ENCODE measurements at regions not wholly inside any gene's neighbourhood (a gene's known extent, or its start where the extent isn't known, plus 50 kb on each side); places are given as distances from the start of the nearest gene placed in this dataset.
"Not testable (repeated sequence)": the region's sequence is repeated elsewhere in the genome, so short reads cannot be mapped to it uniquely, and the experiment has no call there.

DNA sequence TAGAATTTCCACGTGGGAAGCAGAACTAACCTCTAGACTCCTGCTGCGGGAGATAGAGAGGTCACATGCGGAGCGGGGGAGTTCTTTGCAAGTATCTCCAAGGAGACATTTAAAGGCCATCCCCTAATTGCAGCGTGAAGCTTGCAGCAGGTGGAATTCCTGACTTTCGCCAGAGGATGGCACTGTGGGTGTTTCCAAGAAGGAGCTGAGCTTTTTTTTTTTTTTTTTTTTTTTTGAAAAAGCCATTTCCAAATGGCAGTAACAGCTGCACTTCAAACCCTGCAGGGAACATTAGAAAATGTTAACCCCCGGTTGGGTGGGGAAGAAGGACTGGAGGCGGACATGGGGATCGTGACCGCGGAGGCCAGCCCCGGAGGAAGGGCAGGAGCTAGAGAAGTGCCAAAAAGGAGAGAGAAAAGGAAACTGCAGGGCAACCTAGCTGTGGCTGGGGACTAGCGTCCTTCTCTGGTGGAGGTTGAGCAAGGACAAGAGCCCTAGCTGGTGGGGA, 487.7 kb downstream of the TYW1 start:
- no peak for FAIRE-seq

DNA sequence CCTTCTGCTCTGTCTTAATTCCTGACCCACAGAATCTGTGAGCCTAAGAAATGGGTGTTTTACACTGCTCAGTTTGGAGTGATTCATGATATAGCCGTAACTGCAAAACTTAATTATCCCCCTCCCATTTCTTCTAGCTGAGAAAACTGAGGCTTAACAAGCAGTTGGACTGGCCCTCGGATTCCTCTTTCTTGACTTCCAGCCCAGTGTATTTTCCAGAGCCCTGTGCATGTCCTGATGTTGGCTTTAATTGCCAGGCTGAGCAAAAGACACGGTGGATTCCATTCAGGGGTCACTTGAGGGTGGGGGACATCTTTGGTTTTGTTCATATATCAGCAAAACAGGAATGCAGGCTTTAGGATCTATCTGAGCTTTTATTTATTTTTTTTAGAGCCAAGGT, 489.8 kb downstream of the TYW1 start:
- FAIRE-seq = no peak

DNA sequence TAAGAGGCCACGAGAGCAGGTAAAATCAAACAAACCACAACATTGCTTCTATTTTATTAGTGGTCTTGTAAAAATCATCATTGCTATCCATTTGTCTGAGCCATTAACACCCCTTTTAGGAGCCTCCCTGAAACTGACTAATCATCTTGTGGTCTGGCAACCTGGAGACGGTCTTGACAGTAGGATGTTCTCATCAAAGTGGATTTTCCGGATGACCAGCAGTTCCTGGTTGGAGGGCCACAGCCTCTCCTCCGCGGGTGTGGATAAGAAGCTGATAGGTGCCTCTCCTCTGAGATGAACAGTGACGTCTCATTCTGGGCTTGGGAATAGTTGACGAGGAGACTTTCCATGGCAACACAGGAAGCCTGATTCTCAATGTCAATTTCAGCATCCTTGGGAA, 490.7 kb downstream of the TYW1 start:
- no peak for FAIRE-seq

DNA sequence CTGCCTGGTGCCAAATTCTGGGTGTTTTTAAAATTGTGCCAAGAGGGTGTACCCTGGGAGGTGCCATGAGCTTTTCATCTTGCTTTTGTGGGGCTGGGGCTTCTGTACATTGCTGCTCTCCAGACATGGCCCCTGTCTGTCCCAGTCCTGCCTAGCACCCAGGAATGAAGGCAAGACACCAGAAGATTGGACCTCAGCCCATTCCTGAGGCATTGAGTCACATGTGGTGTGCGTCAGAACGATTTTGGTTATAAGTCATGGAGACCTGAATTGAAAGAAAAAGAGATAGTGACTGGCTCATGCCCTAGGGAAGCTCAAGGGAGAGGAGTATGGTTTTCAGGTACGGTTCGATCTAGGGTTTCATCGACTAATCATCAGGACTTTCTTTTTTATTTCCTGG, 493.2 kb downstream of the TYW1 start:
- no peak for FAIRE-seq

DNA sequence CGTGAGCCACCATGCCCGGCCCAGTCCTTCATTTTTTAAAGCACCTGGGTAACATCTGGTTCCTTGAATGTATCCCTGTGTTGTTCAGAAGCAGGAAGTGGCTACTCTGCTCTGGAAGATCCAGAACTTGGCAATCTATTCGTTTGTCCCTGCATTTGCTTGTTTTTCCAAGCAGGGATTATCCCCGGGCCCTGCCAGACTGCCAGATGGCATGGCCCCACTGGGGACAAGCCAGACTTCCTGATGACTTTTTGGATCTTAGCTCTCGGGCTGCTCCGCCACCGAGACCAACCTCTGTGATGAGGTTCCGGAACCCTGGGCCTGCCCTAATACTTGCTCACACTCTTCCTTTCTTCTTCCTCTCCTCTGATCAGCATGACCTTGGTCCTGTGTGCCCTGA, 496.7 kb downstream of the TYW1 start:
- no peak for FAIRE-seq

DNA sequence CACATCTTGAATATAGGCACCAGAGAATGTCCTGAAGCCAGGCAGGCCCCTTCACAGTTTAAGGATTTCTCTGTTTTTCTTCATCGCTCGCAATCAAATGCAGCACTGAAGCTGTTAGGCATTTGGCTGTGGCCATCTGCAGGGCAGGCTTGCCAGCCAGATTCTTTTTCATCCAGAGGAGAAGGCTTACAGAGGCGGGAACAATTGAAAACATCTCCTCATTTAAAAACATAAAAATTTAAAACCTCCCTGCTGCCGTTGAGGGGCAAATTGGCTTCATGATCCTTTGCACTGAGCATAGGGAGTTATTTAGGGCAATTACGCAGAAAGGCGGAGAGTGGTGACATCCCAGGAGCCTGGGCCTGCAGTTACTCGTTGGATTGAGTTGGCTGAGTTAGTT, 500.0 kb downstream of the TYW1 start:
- FAIRE-seq = no peak

DNA sequence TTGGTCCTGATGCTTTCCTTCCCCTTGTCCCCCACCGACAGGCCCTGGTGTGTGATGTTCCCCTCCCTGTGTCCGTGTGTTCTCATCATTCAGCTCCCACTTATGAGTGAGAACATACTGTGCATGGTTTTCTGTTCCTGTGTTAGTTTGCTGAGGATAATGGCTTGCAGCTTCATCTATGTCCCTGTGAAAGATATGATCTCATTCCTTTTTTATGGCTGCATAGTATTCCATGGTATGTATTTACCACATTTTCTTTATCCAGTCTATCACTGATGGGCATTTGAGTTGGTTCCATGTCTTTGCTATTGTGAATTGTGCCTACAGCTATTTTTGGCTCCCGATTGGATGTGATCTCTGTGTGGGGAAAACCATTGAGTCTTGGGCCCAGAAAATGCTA, 501.3 kb downstream of the TYW1 start:
- not testable (repeated sequence) for FAIRE-seq

DNA sequence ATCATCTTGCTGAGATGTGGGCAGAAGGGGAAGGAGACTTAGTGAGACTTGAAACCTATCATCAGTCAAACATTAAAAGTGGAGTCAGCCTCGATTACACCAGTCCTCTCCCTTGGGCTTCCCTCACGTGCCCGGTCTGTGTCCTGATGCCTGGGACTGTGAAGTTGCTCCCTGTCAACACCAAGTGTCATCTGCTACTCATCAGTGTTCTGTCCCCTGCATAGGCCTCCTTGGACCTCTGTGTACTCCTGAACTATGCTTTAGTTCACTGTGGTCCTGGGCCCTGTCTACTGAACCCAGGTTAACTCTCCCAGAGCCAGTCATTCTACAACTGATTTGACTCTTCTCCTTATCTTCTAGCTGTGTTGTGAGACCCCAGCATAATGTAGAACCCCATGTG, 506.3 kb downstream of the TYW1 start:
- FAIRE-seq = no peak

DNA sequence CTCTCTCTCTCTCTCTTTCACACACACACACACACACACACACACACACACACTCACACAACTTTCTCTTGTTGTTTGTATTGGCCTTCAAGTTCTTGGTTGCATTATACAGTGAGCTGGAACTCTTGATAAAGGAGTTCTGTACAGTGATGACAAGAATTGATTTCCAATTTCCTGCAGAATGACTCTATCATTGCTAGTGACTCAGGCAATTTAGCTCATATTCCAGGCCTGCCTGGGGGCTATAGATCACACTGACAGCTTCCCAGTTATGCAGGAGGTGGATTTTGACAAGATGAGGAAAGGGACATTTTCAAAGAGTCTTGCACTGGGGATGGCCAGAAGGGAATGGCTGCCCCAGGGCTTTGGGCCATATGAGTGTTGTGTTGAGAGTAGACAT, 508.8 kb downstream of the TYW1 start:
- no peak for FAIRE-seq

DNA sequence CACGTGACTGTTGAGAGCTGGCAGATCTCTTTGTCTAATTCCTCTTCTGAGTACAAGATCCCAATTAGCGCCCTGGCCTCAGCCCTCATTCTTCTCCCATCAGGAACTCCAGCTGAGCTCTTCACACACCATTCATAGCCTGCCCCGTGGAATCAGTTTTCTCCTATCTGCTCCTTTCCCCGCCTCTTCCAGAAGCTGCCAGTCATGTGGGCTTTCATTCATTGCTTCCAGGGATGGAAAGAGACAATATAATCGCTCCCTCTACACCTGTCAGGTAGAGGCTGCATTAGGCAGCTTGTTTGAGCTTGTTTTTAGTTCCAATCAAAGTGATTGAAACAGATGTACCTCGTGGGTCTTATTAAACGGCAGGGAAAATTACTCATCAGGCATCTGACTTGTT, 515.8 kb downstream of the TYW1 start:
- no peak for FAIRE-seq

DNA sequence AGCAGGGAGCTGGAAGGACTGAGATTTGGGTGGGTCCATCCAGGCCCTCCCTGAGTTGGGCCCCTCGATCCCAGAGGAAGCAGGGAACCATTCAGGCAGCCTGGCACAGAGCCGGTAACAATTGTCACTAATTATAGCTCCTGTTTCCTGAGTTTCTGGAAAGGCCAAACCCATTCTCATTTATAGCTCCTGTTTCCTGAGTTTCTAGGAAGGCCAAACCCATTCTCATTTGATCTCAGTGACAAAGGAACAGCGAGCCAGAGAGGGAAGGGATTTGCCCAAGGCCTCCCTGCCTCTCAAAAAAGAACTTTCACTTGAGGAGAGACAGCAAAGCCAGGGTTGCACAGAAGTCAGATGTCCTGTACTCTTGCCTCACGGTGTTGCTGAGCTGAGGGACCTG, 521.9 kb downstream of the TYW1 start:
- FAIRE-seq = no peak

DNA sequence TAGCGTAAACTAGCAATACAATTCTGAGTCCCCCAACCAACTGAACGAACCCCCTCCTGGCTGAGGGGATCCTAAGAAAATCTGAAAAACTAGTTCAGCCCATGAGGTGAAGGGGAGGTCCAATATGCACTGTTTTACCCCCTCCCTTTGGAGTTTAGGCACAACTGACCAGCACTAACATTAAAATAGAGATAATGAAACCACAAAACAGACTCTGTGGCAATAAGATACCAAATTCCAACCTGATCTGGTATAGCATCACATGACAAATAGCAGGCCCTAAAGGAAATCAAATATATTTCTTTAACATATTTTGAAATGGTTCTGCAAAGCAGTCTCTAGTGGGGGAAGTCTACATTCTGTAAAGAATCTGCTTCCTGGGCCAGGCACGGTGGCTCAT, 522.5 kb downstream of the TYW1 start:
- FAIRE-seq = no peak

DNA sequence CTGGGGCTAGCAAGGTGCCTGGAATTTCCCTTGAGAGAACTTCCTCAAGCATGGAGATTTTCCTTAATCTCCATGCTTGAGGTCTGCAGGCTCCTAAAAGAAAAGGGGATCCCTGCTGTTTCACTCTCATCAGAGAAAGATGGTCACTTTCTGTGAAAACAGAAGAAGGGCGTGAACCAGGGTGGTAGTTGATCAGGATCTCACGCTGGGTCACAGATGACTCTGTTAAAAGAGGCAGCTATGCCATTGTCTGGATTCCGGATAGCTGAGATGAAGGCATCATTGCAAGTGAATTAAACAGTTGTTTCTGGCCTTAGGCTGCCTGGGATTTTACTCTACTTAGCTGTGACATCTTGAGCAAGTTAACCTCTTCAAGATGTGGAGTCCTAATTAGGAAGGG, 525.9 kb downstream of the TYW1 start:
- no peak for FAIRE-seq

DNA sequence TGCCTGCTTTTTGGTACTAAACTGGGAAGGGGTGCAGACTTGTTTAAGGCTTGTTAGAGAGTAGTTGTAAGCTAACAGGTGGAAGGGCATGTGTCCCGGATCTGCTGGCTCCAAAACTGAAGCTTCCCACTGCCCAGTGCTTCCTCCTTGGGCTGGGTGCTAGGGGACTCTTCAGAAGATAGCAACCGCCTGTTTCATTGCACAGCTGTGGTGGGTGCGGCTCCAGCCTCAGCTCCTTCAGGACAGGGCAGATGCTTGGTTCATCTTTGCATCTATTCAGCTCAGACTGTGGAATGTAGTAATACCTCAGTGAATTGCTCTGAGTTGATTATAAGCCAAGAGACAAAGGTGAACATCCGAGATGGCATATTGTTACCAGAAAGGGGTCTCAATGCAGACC, 527.1 kb downstream of the TYW1 start:
- no peak for FAIRE-seq

DNA sequence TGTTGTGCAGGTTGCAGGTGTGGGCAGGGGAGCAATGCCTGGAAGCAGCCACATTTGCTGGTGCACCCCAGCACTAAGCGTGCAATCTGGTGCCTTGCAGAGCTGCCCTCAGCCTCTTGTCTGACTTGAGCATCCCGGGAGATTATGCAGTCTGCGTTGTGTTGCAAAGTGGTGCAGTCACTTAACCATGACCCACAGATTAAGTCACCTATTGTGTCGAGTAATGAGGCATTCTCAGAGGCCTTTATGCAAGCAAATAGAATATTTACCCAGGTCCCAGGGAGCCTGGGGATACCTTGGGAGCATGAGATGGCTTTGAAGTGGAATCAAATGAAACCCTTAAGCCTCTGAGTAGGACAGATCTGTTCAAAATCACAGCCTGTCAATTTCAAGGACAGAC, 529.0 kb downstream of the TYW1 start:
- FAIRE-seq = no peak

DNA sequence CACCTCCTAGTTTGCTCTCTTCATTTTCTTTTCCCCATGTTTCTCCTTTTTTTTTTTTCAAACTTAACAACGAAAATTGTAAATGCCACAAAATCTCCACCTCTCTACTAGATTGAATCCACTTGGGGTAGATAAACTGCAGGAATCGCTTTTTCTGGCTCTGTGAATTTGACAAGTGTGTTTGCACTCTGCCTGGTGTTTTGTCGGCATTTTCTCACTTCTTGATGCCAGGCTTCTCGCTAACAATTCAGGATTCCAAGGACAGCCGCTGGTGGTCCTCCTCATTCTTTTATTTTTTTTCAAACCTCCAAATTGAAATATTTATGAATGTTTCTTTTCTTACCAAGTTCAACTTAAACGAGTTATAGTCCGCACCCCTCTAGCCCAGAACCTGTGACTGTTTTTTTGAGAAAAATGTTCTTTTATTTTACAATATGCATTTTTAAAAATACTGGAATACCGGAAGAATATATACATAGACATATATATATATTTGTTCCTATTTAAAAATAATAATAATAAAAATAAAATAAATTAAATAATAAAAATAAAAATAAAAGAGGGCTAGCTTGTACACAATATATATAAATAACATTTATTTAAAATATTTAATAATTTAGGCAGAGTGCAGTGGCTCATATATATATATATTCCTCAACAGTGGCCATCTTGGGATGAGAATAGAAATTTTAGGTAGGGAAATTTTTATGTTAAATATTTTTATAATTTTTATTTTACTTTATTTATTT, 538.8 kb downstream of the TYW1 start:
- no peak for FAIRE-seq

DNA sequence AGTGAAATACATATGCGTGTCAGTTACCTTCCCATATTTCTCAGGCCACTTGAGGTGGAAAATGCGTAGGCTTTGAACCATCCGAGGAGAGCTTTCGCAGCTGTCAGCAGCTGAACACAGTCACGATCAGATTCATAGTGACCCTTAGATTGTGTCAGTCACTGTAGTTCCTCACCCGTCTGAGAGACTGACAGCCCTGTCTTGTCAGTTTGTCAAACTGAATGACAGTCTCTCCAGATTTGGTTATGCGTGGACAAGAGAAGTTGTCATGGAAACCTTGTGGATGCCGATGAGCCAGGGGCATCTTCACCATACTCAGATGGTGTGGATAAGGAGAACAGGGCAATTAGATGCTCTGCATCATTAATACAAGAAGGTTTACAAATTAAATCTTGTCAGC, 546.3 kb downstream of the TYW1 start:
- FAIRE-seq = no peak

DNA sequence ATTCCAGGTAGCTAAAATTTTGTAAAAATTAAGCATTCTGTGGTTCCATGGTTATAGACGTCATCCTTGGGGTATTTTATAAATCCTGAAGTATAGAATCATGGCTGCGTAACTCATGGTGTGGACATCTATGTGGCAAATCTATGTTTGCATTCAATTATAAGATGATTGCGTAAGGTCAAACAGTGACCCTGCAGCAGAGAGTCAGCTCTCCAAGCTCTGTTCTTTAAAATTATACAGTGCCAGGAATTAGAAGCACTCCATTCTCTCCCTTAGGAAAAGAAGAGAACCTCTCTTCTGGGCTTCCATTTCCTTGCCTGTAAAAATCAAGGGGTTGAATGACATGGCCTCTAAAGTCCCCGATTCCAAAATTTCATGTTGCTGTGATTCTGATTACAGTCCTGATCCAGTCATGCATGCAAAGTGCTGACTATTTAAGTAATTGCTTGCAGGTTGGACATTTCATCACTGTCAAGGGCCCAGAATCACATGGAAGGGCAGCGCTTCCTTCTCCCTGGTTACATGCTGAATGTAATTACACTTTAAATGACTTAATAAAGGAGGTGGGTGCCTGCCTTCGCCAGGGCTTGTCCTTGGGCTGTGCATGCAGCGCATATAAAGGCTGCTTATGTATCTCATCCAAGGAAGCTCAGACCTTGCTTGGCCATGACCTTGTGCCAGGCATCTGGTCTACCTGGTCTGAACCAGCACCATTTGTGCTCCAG, 550.7 kb downstream of the TYW1 start:
- FAIRE-seq = no peak

DNA sequence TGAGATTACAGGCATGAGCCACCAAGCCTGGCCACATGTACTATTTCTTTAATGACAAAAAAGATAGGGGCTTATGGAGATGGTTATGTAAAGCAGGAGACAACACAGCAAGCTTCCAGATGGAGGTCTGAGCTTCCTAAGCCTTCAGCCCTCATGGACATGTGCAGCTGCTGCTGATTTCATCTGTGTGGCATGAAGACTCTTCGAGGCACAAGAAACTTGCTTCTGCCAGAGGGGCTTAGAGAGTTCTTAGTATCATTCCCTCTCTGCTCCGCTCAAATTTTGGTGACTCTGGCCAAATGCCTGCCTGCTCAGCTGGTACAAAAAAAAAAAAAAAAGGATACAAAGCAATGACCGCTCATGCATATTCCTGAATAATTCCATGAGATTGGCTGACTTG, 552.5 kb downstream of the TYW1 start:
- no peak for FAIRE-seq

DNA sequence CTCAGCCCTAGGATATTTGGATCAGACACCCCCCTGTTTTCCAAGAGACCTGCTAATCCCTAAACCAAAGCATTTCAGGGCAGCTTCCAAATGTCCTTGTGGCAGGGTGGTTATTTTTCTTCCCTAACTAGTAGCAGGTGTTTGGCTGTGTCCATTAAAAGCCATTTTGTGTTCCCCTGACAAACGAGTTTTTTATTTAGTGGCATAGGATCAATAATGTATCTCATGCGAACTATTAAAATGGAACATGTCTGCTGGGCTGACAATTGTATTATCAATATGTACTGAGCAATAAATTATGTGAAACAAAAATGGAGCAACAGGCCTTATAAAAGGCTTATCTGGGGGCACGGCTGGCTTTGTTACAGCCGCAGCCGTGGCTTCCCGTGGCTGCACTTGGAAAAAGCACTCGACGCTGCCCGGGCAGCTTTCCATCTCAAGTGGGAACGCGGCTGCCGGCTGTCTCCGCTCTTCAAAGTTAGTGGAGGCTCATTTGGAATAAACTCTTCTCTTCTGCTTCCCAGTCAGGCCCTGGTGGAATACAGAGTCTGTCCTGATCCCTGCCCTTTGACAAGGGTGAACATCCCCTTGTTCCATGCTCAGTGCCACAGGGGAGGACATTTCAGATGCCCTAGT, 554.3 kb downstream of the TYW1 start:
- FAIRE-seq = no peak

DNA sequence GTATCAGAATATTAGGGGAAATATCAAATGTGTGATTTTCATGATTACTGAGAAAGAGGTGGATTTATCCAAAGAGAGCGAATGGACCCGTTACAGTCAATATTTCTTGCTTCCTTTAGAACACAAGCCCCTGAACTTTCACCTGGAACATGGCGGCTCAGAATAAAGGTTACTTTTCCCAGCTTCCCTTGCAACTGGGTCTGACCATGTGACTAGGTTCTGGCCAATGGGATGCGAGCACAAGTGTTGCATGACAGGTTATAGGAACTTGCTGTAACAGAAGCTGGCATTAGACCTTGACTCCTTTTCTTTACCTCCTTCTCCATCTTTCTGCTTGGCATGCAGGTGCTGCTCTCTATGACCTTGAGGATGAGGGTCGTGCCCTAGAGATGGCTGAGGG, 556.1 kb downstream of the TYW1 start:
- no peak for FAIRE-seq

DNA sequence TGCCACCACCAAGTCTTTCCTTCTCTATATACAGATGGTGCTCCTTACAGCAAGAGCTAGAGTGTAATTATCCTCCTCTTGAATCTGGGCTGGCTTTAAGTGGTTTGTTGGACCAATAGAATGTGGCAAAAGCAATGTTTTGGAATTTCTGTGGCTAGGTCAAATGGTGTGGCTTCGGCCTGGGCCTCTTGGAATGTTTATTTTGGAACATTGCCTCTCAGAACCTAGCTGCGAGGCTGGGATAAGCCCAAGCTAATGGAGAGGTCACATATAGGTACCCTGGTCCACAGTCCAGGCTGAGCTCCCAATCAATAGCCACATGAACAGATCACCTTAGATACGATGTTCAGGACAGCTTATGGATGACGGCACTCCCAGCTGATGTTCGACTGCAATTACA, 556.7 kb downstream of the TYW1 start:
- FAIRE-seq = no peak

DNA sequence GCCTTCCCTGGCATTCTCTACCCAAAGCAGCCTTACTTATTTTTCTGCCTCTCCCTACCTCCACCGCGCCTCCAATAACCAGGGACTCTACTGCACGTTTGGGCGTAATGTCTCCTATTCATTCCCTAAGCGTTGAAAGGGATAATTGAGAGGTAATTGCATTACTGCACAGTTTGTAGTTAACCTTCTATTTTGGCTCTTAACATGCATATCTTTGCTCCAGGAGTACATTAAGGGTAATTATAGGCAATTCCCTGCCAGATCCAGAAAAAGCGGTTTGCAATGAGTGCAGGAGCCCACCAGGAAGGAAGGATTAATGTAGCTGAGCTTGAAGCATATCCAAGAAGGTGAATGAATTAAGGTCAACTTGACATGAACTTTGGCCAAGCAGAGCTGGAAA, 558.4 kb downstream of the TYW1 start:
- FAIRE-seq = no peak

DNA sequence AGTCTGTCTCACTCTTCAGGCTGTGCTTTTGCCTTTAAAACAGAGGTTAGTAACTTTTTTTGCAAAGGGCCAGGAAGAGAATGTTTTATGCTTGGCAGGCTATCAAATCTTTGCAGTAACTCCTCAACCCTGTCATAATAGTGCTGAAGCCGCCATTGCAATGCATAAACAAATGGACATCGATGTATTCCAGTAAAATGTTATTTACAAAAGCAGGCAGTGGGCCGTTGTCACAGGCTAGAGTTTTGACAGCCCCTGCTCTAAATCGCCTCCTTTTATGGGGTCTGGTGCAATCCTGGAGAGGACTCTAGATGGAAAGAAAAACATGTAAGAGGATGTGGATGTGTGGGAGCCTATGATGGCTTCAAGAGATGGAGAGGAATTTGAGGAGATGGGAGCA, 568.3 kb downstream of the TYW1 start:
- no peak for FAIRE-seq
